Medulla oblongata (tissue), 1 donor: ENCODE measurements at regions not wholly inside any gene's neighbourhood (a gene's known extent, or its start where the extent isn't known, plus 50 kb on each side); places are given as distances from the start of the nearest gene placed in this dataset.

Source experiments
- DNase-seq: peaks from one replicate; pipeline ENCODE4 v3.0.0-alpha.2; 2015; ENCODE audit errors: extremely low spot score

DNA sequence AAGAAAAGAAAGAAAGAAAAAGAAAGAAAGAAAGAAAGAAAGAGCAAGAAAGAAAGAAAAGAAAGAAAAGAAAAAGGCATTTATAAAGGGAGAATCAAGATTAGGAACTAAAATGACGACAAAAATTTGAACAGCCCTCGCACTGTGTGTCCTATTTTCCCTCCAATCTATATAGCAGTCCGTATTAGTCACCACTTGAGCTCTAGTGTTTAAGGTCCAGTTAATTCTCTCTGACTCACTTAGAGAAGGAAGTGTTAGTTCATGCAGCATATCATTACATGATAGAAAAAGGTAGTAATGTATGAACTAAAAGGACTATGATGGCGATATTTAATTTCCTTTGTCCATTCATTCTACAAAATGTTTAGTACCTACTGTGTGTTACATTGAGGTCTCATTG lies 122.7 kb downstream of the CBLL2 start:
- no peak for DNase-seq

DNA sequence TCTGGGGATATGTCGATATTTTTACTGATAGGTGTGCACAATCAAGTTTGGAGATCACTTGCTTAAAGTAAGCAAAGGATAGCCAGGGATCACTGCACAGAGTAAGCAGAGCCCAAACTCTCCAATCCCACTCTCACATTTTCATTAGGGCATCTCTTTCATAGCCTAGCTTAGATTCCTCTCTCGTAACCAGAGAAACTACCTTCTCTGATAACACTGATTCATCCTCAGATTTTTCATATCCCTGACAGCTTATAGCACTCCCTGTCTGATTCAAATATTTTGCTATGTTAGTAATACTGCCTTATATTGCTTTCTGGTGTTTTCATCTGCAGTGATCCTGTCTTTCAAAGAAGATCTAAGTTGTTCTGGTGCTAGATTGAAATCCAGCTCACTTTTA lies 123.7 kb downstream of the CBLL2 start:
- no peak for DNase-seq

GRCh38 chrX:22397566-22397965 lies 124.9 kb downstream of the CBLL2 start:
- DNase-seq = no peak

- no peak for DNase-seq
Measured at GRCh38 chrX:22399437-22400192, 126.9 kb downstream of the CBLL2 start.

DNA sequence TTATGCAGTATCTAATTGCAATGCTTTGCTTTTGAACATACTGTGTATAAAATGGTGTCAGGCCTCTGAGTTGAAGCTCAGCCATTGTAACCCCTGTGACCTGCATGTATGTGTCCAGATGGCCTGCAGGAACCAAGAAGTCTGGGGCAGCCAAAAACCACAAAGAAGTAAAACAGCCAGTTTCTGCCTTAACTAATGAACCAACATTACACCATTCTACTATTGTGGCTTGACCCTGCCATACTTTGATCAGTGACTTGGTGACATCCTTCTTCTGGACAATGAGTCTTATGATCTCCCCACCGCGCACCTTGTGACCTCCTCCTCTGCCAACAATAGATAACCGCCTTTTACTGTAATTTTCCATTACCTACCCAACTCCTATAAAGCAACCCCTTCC lies 131.6 kb downstream of the CBLL2 start:
- no peak for DNase-seq

DNA sequence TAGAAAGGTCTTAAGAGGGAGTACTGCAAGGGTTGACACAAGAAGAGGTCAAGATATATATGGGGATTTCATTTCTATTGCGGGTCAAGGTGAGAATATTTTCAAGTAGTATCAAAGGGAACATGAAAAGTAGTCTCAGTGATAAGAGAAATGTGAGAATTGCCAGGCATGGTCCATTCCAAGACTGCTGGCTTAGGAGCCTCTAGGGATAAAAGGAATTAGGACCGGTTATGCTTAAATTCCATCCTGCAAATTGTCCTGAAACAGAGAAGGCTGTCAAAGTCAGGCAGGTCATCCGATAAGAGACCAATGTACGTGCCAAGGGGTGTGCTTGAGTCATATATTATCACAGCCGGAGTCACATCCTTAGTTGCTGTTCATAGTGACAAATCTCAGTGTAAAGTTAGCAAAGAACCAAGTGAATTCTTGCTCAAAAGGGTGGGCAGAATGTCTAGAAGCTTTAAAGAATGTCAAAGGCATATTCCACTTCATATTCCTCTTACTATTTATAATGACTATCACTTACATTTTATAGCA lies 133.6 kb downstream of the CBLL2 start:
- DNase-seq = no peak

DNA sequence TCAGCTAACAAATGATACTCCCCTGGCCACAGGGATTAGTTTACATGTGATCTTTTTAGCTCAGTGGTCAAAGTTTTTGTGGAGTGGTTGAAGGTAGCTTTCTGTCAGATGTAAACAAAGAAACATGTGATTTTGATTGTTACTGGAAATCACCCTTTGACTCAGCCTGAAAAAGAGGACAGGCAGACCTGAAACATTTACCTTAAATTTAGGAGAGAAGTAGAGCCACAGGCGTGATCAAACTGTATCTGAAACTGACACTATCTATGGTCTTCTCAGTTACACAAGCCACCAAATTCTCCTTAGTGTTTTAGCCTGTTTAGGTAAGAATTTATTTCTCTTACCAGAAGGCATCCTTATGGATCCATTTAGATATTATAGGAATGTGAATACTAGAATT lies 136.7 kb downstream of the CBLL2 start:
- DNase-seq = no peak

DNA sequence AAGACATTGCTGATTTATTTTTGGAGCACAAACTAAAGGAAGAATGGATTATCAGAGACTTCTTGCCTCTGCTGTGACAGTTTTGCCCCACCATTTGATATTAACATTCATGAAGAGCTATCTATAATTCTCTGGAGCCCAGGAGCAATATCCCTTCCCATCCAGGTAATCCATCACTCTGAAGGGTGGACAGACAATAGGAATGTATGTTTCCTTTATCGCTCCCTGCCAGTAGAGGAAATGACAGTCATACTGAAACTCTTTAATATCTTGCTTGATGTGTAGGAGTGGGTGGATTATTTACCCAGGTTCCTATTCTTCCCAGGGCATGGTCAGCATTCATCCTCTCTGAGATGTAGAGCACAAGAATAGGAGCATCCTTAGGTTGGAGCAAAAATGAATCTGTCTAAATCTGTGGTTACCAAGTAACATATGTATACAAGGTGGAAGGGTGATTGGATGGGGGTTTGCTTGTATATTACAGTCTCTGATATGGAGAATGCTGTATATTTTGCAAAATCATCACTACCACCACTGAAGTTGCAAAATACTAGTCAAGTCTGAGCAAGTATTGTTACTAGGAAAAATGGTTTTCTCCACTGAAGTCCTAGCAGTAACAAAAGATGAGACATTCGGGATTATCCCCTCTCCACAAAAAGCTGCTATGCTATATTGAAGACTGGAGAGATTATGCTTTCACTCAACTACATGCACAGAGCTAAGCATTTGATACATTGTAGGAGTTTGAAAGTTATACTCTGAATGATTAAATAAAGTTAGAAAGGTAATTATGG lies 151.6 kb downstream of the CBLL2 start:
- no peak for DNase-seq

GRCh38 chrX:22424919-22425318 lies 152.2 kb downstream of the CBLL2 start:
- DNase-seq = no peak

GRCh38 chrX:22429704-22430103 lies 157.0 kb downstream of the CBLL2 start:
- no peak for DNase-seq

DNA sequence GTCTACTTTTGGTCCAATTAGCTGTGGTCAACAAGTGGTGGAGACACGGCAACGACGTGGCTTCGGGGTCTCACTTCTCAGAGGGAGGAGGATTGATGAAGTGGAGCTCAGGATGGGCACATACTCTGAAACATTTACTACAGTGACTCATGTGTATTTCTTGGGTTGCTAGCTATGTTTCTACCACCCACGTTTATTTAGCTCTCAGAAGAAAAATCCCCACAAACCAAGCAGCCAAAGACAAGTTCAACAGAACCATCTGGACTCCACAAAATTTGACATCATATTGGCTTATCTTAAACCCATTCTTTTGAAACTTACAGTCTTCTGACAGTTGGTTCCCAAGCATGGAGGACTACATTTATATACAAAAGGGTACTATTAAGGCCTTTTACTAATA lies 158.0 kb downstream of the CBLL2 start:
- DNase-seq = no peak

- DNase-seq = no peak
Measured at GRCh38 chrX:22433292-22434070, 160.8 kb downstream of the CBLL2 start.

DNA sequence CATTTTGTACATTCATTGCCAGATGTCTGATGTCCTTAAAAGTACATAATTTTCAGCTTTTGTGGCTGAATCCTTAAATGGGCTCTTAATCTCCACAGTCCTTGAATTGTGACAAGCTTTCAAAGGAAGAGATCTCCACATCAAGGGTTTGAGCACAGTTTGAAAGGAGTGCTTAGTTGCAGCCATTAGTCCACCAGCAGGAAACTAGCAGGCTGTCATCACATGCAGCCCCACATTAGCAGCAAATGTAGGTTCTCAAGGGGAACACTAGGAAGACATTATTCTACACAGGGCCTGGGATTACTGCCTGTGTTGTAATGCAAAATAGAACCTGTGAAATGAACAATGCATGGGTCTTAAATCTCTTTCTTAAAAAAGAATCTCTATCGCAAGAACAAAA lies 173.2 kb downstream of the CBLL2 start:
- no peak for DNase-seq

- DNase-seq = no peak
Measured at GRCh38 chrX:22462959-22463358, 190.2 kb downstream of the CBLL2 start.

DNA sequence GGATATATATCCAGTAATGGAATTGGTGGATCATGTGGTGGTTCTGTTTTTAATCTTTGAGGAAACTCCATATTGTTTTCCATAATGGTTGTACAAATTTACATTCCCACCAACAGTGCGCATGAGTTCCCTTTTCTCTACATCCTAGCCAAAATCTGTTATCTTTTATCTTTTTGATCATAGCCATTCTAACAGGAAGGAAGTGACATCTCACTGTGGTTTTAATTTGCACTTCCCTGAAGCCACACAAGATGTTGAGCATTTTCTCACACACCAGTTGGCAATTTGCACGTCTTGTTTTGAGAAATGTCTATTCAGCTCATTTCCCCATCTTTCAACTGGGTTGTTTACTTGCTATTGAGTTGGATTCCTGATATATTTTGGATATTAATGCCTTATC lies 194.9 kb downstream of the CBLL2 start:
- no peak for DNase-seq

DNA sequence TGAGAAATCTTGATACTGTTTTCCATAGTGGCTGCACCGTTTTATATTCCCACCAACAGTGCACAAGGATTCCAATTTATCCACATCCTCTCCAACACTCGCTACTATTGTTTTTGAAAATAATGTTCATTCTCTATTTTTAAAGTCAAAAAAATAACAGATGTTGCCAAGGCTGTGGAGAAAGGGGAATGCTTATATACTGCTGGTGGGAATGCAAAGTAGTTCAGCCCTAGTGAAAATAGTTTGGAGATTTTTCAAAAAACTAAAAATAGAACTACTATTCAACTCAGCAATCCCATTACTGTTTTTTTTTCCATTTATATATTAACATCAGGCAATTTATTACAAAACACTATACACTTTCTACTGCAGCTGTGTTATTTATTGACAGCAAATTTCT lies 208.7 kb downstream of the CBLL2 start:
- no peak for DNase-seq

GRCh38 chrX:22486296-22486695 lies 213.6 kb downstream of the CBLL2 start:
- no peak for DNase-seq

- DNase-seq = no peak
Measured at GRCh38 chrX:22516893-22517292, 244.2 kb downstream of the CBLL2 start.

- DNase-seq = no peak
Measured at GRCh38 chrX:22520128-22520828, 247.6 kb downstream of the CBLL2 start.

DNA sequence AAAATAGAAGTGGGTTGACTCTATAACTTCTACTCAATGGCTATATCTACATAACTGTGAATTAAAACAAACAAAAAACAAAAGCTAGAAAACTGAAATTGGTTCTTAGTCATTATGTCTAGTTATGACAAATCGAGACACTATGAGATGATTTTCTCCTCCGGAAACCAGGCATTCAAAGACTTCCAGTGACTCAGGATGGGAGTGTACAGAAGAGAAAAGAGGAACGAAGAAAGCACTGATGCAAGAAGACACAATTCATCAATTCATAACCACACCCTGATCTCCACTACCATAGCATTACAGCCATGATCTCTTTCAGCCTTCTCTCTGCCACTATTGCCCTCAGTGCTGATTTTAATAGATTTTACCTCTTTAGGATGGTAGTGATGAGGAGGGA lies 253.6 kb downstream of the CBLL2 start:
- DNase-seq = no peak

GRCh38 chrX:22527302-22527701 lies 254.6 kb downstream of the CBLL2 start:
- no peak for DNase-seq

DNA sequence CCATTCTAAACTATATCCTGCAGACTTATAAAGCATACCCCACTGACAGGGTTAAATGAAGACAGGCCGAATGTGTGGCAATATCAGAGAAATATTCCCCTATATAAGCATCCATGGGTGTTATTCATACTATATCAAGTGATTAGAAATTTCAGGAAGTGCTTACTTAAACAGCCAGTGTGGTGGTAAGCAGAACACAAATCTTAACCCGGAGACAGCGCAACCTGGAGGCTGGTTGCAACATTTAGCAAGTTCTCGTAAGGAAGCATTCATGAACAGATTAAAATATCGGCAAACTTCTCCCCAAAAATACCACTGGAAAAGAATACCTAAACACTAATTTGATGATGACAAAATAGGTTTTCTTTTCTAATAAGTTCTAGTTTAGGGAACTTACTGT lies 261.2 kb downstream of the CBLL2 start:
- DNase-seq = no peak
